Esophagus muscularis mucosa (tissue), 4 donors: ENCODE measurements at regions not wholly inside any gene's neighbourhood (a gene's known extent, or its start where the extent isn't known, plus 50 kb on each side); places are given as distances from the start of the nearest gene placed in this dataset.

Experiments used
- EP300 ChIP-seq: sonication (generic); formaldehyde crosslinking; IDR thresholded peaks from one replicate; pipeline ENCODE4 v1.6.1; 2017; ENCODE audit warnings: antibody characterized with exemption
- POLR2A ChIP-seq: fragments of 450-650 bp; IDR thresholded peaks from one replicate; pipeline ENCODE4 v1.6.1; 2017; ENCODE audit warnings: antibody characterized with exemption, moderate library complexity, mild to moderate bottlenecking, low read depth
- POLR2AphosphoS5 ChIP-seq, 2 donors: sonication (generic); formaldehyde crosslinking; IDR thresholded peaks; one replicate each; pipeline ENCODE4 v1.6.1; 2017; ENCODE audit warnings: antibody characterized with exemption in 2 of 2
- TF ChIP-seq, protein P1 (sequence below), 3 experiments: fragments of 200-600 bp in 2 of 3; fragments of 450-650 bp in 1 of 3; sonication (generic) in 2 of 3; IDR thresholded peaks; one replicate each; pipeline ENCODE4 v1.5.1; 2017 to 2019; ENCODE audit warnings: antibody characterized with exemption in 3 of 3, mild to moderate bottlenecking in 2 of 3, moderate library complexity in 1 of 3

DNA sequence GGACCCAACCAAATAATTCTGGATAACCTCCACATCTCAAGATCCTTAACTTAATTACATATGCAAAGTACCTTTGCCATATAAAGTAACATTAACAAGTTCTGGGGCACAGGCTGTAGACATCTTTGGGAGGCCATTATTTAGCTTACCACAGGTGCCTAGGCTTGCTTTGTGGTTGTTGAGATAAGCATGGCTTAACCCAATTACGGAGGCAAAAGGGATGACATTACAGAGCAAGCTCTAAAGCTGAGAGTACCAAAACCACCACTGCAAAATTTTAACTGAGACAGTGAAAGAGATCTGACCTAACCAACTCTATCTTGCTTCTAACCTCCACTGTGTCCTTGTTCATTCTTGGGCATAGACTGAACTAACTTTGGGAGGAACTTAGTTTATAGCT, 502.9 kb upstream of the ATXN8OS start:
- TF ChIP-seq EP300 (no peak), POLR2A (no peak), POLR2AphosphoS5 (IDR thresholded peaks at IDR 0.05) (no peak)
- TF ChIP-seq, protein P1, sequence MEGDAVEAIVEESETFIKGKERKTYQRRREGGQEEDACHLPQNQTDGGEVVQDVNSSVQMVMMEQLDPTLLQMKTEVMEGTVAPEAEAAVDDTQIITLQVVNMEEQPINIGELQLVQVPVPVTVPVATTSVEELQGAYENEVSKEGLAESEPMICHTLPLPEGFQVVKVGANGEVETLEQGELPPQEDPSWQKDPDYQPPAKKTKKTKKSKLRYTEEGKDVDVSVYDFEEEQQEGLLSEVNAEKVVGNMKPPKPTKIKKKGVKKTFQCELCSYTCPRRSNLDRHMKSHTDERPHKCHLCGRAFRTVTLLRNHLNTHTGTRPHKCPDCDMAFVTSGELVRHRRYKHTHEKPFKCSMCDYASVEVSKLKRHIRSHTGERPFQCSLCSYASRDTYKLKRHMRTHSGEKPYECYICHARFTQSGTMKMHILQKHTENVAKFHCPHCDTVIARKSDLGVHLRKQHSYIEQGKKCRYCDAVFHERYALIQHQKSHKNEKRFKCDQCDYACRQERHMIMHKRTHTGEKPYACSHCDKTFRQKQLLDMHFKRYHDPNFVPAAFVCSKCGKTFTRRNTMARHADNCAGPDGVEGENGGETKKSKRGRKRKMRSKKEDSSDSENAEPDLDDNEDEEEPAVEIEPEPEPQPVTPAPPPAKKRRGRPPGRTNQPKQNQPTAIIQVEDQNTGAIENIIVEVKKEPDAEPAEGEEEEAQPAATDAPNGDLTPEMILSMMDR (IDR thresholded peaks at IDR 0.05) = no peak
